Activated naive CD8-positive, alpha-beta T cell treated with anti-CD3 and anti-CD28 coated beads, Interleukin-2, amount 10 ng/mL, durations not matched to agents 7 days and 5 days (primary cell): ENCODE measurements at regions not wholly inside any gene's neighbourhood (a gene's known extent, or its start where the extent isn't known, plus 50 kb on each side); places are given as distances from the start of the nearest gene placed in this dataset.
"Not testable (repeated sequence)": the region's sequence is repeated elsewhere in the genome, so short reads cannot be mapped to it uniquely, and the experiment has no call there.

Experiments used
- ATAC-seq: fragments of 150-1000 bp; cut with Tn5 transposase; one replicate; pipeline ENCODE4 v1.10.0; 2021; ENCODE audit warnings: low read depth, moderate library complexity
- POLR2A ChIA-PET: fragments of 350-600 bp; sonication (Branson Sonifier 250); formaldehyde crosslinking; loops from one replicate; lab custom pipeline; 2021; ENCODE audit warnings: antibody characterized with exemption; lab: Charles Lee
- DNase-seq: peaks from one replicate; pipeline ENCODE4 v3.0.0; 2021
- H3K27ac Mint-ChIP-seq: one replicate; pipeline ENCODE4 v1.8.0; 2022; ENCODE audit warnings: mild to moderate bottlenecking, mixed read lengths
- H3K27me3 Mint-ChIP-seq: one replicate; pipeline ENCODE4 v1.8.0; 2022; ENCODE audit warnings: mild to moderate bottlenecking, moderate library complexity, mixed read lengths
- H3K36me3 Mint-ChIP-seq: one replicate; pipeline ENCODE4 v1.8.0; 2021; ENCODE audit warnings: mild to moderate bottlenecking, mixed read lengths
- H3K4me1 Mint-ChIP-seq: one replicate; pipeline ENCODE4 v1.8.0; 2021; ENCODE audit warnings: mixed read lengths
- H3K4me3 Mint-ChIP-seq: one replicate; pipeline ENCODE4 v1.8.0; 2022; ENCODE audit warnings: mild to moderate bottlenecking, moderate library complexity, mixed read lengths
- H3K9me3 Mint-ChIP-seq: one replicate; pipeline ENCODE4 v1.8.0; 2021; ENCODE audit warnings: mixed read lengths

DNA sequence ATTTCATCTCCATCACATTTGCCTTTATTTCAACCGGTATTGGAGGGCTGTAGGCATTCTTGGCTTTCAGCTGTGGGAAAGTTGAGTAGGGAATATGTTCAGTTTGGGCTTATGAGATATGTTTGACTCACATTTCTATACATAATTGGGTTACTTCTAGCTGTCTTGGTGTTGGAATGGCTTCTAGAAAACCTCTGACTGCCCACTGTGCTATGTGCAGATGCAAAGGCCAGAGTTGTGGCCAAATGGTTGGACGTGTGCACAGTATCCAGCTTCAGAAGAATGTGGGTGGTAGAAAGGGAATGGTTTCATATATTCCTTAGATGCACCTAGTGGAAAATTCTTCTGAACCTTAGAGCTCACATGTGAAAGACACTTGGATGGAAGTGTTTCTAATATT, 92.6 kb upstream of the H2AZ1 start:
- H3K4me3 Mint-ChIP-seq = no peak overlapping the region
- H3K9me3 Mint-ChIP-seq = no peaks in the 10 kb centered on the region
- no peak for DNase-seq
- no peak for ATAC-seq
- no peak overlapping the region for H3K27ac Mint-ChIP-seq
- H3K36me3 Mint-ChIP-seq = no peaks in the 10 kb centered on the region
- POLR2A ChIA-PET = no interaction called here
- H3K4me1 Mint-ChIP-seq = no peaks in the 10 kb centered on the region
- peaks cover 2% of the 10 kb centered on the region for H3K27me3 Mint-ChIP-seq

DNA sequence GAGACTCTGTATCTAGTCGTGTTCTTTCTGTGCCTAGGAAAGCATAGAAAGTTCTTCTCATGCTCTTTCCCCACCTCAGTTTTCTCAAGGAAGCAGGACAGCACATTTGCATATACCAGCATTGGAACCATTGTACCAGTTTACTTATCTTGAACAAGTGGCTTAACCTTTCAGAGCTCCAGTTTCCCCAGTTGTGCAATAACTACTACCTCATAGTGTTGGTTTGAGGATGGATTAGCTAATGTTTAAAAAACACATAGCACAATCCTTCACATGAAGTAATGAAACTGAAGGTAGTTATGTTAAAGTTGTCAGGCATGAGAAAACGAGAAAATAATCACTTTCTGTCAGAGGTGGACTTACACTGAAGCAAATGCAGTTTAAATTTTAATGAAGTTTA, 92.2 kb upstream of the H2AZ1 start:
- ATAC-seq (no peak), DNase-seq (no peak)
- H3K27me3 Mint-ChIP-seq = peaks cover 2% of the 10 kb centered on the region
- H3K36me3 Mint-ChIP-seq = no peaks in the 10 kb centered on the region
- H3K9me3 Mint-ChIP-seq = no peaks in the 10 kb centered on the region
- no peaks in the 10 kb centered on the region for H3K4me1 Mint-ChIP-seq
- H3K4me3 Mint-ChIP-seq = no peak overlapping the region
- POLR2A ChIA-PET = no interaction called here
- no peak overlapping the region for H3K27ac Mint-ChIP-seq

DNA sequence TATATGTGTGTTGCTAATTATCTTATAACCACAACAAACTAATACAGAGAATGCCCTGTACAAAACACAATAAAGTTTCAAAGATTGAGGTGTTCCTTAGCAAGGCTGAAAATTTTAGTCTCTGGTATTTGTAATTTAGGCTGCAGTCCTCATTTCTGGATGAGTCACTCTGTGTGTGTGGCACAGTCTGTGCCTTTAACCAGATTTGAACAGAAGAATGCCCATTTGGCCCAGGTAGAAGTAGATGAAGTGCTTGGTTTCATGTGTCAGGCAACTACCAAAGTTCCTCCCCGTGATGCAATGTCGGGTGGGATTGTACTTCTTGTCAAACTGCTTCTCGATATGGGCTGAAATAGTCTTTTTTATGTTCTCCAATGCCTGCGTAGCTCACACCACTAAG, 91.6 kb upstream of the H2AZ1 start:
- no peaks in the 10 kb centered on the region for H3K4me1 Mint-ChIP-seq
- H3K9me3 Mint-ChIP-seq = peaks cover 2% of the 10 kb centered on the region
- DNase-seq = no peak
- no peak for ATAC-seq
- H3K4me3 Mint-ChIP-seq = no peak overlapping the region
- peaks cover 2% of the 10 kb centered on the region for H3K27me3 Mint-ChIP-seq
- H3K27ac Mint-ChIP-seq = no peak overlapping the region
- POLR2A ChIA-PET = no interaction called here
- H3K36me3 Mint-ChIP-seq = no peaks in the 10 kb centered on the region

DNA sequence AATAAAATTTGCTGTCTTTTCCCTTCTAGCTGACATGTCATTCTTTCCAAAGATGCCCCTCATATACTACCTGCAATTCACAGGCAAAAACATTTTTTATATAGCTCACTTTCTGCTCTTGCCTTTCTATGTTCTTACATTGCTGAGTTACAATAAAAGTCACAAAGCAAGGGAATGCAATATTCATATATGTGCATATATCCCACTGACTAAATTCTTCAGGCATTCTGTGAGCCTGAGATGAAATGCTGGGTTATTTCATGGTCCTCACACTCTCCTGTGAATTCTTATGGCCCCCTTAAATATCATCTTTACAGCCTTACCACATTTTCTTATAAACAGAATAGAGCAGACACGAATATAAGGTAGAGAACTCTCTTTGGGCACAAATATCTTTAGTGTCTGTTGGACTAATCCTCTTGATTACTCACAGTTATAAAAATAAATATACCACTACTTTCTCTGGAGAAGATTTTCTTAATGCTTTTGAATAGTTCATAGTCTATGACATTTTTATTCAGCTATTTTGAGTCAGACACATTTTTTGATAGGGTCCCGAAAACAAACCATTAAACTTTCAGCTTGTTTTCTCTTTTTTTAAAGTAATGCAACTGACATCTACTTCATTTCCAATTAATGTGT, 84.1 kb upstream of the H2AZ1 start:
- POLR2A ChIA-PET = no interaction called here
- Mint-ChIP-seq H3K4me1 (no peaks in the 10 kb centered on the region), H3K27me3 (no peaks in the 10 kb centered on the region), H3K9me3 (peaks cover 8% of the 10 kb centered on the region), H3K36me3 (no peaks in the 10 kb centered on the region), H3K27ac (no peak overlapping the region), H3K4me3 (no peak overlapping the region)
- ATAC-seq = no peak
- DNase-seq = no peak

DNA sequence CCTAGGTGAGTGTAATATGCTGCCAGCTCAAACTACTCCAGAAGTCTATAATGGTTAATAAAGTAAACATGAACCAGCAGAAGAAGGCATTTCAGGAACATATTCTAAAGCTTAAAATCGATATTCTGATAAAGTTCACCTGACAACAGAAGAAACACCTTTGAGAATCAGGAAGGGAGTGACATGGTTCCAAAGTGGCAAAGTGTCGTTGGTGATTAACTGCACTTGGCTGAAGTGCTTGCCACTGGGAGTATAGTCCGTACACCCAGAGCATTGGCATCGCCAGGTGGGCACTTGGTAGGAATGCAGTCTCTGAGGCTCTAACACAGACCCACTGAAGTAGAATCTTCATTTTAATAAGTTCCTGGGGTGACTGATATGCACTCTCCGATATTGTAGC, 76.0 kb upstream of the H2AZ1 start:
- Mint-ChIP-seq H3K27ac (no peak overlapping the region), H3K4me1 (no peaks in the 10 kb centered on the region), H3K36me3 (no peaks in the 10 kb centered on the region), H3K27me3 (peaks cover 11% of the 10 kb centered on the region), H3K9me3 (peaks cover 2% of the 10 kb centered on the region), H3K4me3 (no peak overlapping the region)
- ATAC-seq = no peak
- POLR2A ChIA-PET = interaction anchor here (0.6 kb wide), 1 partner anchor 579 kb away, joined by 4 read pairs; no protein-coding TSS in a partner anchor
- DNase-seq = no peak

DNA sequence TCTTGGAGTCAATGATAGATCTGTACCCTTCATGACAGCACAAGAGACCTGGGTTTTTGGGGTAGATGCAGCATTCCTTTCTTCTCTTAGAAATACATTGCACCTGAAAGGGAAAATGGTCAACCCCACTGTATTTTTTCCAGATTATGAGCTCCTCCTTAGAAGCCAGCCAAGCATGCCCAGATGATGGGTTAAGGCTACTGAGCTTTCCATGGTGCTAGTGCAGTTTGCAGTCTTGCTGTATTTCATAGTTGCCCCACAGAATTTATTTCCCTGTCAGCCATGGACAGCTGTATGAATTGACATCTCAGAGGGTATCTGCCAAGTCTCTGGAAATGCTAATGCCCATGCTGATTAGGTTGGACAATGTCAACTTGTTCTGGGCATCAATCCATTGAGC, 73.7 kb upstream of the H2AZ1 start:
- peaks cover 3% of the 10 kb centered on the region for H3K9me3 Mint-ChIP-seq
- no peak overlapping the region for H3K27ac Mint-ChIP-seq
- POLR2A ChIA-PET = no interaction called here
- ATAC-seq = no peak
- H3K4me1 Mint-ChIP-seq = no peaks in the 10 kb centered on the region
- H3K27me3 Mint-ChIP-seq = peaks cover 11% of the 10 kb centered on the region
- DNase-seq = no peak
- H3K4me3 Mint-ChIP-seq = no peak overlapping the region
- H3K36me3 Mint-ChIP-seq = no peaks in the 10 kb centered on the region

DNA sequence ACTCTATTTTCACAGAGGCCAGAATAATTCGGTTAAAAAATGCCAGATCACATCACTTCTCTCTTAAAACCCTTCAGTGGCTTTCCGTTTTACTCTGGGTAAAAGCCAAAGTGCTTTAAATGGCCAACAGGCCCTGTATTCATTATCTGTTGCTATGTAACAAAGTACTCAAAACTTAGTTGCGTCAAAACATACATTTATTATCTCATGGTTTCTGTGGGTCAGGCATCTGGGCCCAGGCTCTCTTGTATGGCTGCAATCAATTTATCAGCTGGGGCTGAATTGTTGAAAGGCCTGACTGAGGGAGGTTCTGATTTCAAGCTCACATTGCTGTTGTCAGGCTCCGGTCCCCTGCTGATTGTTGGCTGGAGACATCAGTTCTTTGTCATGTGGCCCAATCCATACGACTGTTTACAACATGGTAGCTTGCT, 72.7 kb upstream of the H2AZ1 start:
- no peak for ATAC-seq
- H3K4me1 Mint-ChIP-seq = no peaks in the 10 kb centered on the region
- H3K27ac Mint-ChIP-seq = no peak overlapping the region
- DNase-seq = no peak
- H3K4me3 Mint-ChIP-seq = no peak overlapping the region
- POLR2A ChIA-PET = no interaction called here
- H3K9me3 Mint-ChIP-seq = peaks cover 3% of the 10 kb centered on the region
- H3K36me3 Mint-ChIP-seq = no peaks in the 10 kb centered on the region
- peaks cover 11% of the 10 kb centered on the region for H3K27me3 Mint-ChIP-seq

DNA sequence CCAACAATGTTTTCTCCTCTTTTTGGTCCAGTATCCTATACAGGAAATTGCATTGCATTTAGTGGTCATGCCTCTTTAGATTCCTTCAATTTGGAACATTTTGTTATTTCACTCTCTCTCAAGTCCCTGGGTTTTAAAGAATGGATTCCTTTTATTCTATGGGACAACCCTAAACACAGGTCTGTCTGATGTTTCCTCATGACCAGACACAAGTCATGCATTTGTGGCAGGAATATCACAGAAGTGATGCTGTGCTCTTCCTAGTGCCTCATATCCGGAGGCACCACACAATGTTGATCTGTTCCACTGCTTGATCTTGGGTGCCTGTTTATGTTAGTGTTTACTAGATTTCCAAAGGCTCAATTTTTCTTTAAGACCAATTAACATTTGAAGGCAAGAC, 69.7 kb upstream of the H2AZ1 start:
- Mint-ChIP-seq H3K27ac (no peak overlapping the region), H3K4me3 (no peak overlapping the region)

DNA sequence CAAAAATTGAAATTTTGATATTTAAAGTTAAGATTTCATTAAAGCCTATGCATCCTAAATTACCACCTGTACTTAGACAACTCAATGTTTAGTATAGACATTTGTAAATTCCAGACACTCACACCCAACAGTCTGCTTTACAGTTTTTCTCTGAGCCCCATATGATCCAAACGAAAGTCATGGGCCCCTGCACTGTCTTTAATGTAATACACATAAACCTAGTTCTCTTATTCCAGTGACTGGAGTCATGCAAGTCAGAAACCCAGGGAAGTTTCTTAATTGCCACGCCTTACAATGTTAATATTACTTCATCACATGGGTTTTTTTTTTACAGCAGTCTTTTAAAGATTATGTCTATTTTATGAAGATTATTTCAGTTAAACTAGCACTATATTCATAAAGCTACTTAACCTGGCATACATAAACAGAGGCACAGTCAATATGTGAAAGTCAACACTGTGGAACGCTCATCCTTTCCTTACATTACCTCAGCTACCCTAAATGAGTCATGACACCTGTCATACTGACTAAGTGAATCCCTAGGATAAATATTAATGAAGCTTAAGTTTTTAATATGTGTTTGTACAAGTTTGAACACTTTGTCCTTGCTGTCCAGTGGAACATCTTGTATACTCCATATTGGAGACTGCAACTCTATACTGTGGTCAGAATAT, 67.7 kb upstream of the H2AZ1 start:
- Mint-ChIP-seq H3K4me3 (no peak overlapping the region), H3K36me3 (no peaks in the 10 kb centered on the region), H3K27me3 (peaks cover 2% of the 10 kb centered on the region), H3K4me1 (no peaks in the 10 kb centered on the region), H3K9me3 (peaks cover 3% of the 10 kb centered on the region), H3K27ac (no peak overlapping the region)
- no peak for DNase-seq
- POLR2A ChIA-PET = interaction anchor here (0.6 kb wide), 1 partner anchor 379 kb away, joined by 3 read pairs; no protein-coding TSS in a partner anchor
- ATAC-seq = no peak

More for the DNA sequence above, 69.7 kb upstream of the H2AZ1 start:
- Mint-ChIP-seq H3K4me1 (no peaks in the 10 kb centered on the region), H3K36me3 (no peaks in the 10 kb centered on the region), H3K9me3 (peaks cover 3% of the 10 kb centered on the region), H3K27me3 (peaks cover 6% of the 10 kb centered on the region)
- ATAC-seq (no peak), DNase-seq (no peak)
- POLR2A ChIA-PET = no interaction called here

DNA sequence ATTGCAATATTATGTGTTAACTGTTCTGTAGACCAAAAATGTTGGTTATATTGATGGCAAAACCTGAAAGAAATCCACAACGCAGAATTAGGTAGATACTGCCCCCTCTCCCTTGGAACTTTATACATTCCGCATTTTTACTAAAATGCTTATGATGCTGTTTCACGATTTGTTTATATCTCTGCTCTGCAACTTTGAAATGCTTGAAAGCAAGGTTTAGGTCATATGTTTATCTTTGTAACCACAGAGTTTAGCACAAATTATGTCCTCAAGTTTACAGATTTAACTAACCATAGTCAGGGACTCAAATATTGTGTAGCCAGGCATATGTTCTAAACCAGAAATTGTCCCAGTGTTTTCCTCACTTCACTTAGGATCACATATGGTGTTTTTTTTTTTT, 66.1 kb upstream of the H2AZ1 start:
- H3K27me3 Mint-ChIP-seq = no peaks in the 10 kb centered on the region
- no peak overlapping the region for H3K27ac Mint-ChIP-seq
- ATAC-seq (no peak), DNase-seq (no peak)
- no peaks in the 10 kb centered on the region for H3K4me1 Mint-ChIP-seq
- no peaks in the 10 kb centered on the region for H3K36me3 Mint-ChIP-seq
- POLR2A ChIA-PET = no interaction called here
- H3K4me3 Mint-ChIP-seq = no peak overlapping the region
- peaks cover 1% of the 10 kb centered on the region for H3K9me3 Mint-ChIP-seq

DNA sequence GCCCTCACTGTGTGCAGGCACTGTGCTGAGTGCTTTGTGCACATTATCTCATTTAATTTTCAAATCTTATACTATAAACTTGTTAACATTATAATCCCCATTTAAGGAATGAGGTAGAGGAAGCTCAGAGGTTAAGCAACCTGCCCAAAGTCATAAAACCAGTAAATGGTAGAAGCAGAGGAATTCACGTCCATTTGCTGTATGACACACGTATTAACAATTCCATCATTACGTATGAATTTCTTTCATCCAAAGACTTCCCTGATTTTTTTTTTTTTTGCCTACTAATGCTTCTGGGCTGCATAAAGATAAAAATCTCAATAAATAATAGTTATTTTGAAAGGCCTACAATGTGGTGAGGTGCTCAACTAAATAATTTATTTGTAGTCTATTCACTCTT, 64.5 kb upstream of the H2AZ1 start:
- ATAC-seq = no peak
- H3K27ac Mint-ChIP-seq = no peak overlapping the region
- no peaks in the 10 kb centered on the region for H3K9me3 Mint-ChIP-seq
- no peak overlapping the region for H3K4me3 Mint-ChIP-seq
- POLR2A ChIA-PET = no interaction called here
- no peaks in the 10 kb centered on the region for H3K27me3 Mint-ChIP-seq
- DNase-seq = no peak
- no peaks in the 10 kb centered on the region for H3K36me3 Mint-ChIP-seq
- H3K4me1 Mint-ChIP-seq = no peaks in the 10 kb centered on the region

DNA sequence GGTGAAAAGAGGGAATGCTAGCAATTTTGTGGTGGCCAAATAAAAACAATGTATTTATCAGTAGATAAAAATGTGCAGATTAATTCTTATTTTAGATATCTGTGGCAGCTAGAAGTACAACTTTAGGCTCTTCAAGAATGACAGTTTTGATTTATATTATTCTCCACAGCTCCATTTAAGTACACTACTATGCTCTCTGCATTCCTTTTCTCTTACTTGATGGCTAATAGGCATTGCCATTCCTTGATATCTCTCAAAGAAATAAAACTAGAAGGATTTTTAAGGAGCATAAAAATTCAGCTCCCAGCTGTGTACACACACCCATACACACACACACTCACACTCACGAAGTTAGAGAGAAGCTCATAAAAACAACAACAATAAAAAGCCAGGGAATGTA, 59.4 kb upstream of the H2AZ1 start:
- H3K27me3 Mint-ChIP-seq = no peaks in the 10 kb centered on the region
- H3K4me3 Mint-ChIP-seq = no peak overlapping the region

DNA sequence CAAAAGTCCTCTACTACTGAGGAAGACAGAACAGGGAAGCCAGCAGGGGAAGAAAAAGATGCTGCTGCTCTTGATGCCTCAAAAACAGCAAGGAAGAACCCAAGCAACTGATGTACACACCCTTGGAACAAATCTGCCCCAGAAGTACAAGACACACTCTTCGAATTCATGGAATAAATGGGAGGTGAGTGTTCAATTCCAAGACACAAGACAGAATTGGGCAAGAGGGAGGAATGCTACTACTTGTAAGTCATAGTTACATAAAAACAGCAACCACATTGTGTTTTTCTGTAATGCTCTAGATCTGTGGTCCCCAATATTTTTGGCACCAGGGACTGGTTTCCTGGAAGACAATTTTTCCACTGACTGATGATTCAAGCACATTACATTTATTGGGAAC, 58.0 kb upstream of the H2AZ1 start:
- Mint-ChIP-seq H3K27ac (no peak overlapping the region), H3K4me3 (no peak overlapping the region), H3K4me1 (no peaks in the 10 kb centered on the region), H3K9me3 (no peaks in the 10 kb centered on the region), H3K27me3 (no peaks in the 10 kb centered on the region), H3K36me3 (no peaks in the 10 kb centered on the region)
- DNase-seq (no peak), ATAC-seq (no peak)
- POLR2A ChIA-PET = no interaction called here

More for the DNA sequence above, 59.4 kb upstream of the H2AZ1 start:
- Mint-ChIP-seq H3K9me3 (no peaks in the 10 kb centered on the region), H3K27ac (no peak overlapping the region), H3K36me3 (no peaks in the 10 kb centered on the region), H3K4me1 (no peaks in the 10 kb centered on the region)
- no peak for ATAC-seq
- DNase-seq = no peak
- POLR2A ChIA-PET = no interaction called here

DNA sequence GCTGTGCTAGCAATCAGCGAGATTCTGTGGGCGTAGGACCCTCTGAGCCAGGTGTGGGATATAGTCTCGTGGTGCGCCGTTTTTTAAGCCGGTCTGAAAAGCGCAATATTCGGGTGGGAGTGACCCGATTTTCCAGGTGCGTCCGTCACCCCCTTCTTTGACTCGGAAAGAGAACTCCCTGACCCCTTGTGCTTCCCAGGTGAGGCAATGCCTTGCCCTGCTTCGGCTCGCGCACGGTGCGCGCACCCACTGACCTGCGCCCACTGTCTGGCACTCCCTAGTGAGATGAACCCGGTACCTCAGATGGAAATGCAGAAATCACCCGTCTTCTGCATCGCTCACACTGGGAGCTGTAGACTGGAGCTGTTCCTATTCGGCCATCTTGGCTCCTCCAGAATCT, 56.1 kb upstream of the H2AZ1 start:
- H3K9me3 Mint-ChIP-seq, POLR2A ChIA-PET, H3K4me1 Mint-ChIP-seq, H3K27me3 Mint-ChIP-seq, H3K4me3 Mint-ChIP-seq, H3K27ac Mint-ChIP-seq, H3K36me3 Mint-ChIP-seq, DNase-seq, ATAC-seq: not testable (repeated sequence)
